Right renal pelvis (tissue), 4 donors: ENCODE measurements at regions not wholly inside any gene's neighbourhood (a gene's known extent, or its start where the extent isn't known, plus 50 kb on each side); places are given as distances from the start of the nearest gene placed in this dataset.

Source experiments
- DNase-seq, 4 donors: peaks; one replicate each; pipeline ENCODE4 v3.0.0-alpha.2; 2013; ENCODE audit warnings: low read depth in 4 of 4, low spot score in 3 of 4, missing footprints in 1 of 4

DNA sequence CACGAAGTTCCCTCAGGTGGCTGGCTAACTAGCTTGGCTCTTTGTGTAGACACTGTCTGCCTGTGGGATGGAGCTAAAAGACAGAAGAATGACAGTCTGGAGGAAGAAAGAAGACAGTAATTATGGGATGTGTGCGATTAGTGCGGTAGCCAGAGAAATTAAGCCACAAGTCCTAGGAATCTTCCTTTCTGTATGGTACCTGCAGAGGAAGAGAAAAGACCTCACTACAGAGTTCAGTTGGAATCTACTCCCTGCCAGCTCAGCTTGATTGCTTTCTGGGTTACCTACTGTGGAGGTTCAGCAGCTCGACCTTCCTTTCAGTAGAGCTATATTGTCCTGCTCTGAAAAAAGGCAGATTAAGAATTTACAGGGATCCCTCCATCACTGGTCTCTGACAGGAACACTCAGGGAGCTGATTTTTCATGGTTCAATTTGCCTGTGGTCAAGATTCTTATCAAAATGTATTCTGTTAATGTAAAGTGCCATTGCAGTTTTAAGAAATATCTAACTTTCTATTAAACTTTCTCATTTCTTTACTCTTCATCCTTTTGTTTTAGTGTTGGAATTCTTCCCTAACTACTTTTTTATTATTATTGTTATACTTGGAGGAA, 187.2 kb downstream of the CENPW start:
- DNase-seq, result no peak

DNA sequence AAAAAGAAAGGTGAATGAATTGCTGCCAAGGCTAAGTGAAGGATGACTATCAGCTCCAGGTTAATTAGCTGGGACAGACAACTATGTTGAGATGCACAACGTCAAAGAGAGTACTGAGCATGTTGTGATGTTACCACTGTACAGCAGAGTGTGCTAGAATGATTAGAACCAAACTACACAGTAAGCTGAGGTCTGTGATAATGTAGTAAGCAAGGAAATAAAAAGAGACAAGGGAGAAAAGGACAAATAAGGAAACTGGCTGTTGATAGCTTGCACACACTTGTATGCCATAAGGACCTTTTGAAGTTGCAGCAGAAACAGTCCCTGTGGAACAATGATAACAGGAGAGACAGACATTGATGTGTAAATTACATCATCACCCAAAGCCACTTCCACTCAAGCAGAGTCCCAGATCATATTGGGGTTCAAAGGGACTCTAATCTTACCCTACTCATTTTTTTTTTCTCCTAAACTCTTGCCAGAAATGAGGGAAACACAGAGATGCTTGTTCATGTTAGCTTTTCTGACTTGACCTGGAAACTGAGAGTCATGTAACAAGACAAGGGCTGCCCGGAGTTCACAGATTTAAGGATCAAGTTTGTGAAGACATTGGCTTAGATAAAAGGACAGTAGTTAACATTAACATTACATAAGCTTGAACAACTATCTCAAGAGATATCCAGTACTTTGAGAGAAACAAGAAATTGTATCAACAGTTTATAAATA, 189.9 kb downstream of the CENPW start:
- no peak for DNase-seq

DNA sequence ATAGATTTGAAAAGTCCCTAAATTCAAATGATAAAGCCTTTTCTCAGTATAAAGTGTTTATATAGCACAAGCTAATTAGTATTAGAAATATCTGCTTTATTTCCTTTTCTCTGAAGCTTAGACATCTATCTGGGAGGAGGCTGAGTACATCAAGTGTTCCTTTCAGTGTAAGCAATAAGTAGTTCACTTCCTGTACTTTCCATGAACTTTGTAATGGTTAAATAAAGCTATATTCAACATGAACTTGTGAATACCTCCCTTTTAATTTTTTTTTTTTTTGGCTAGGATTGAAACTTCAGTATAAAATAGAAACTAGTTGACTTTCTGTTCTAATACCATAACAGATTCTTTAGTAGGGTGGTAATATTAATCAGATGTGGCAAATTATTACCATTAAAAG, 190.9 kb downstream of the CENPW start:
- DNase-seq, result peak in 1 of 4 donors; percentile 10

DNA sequence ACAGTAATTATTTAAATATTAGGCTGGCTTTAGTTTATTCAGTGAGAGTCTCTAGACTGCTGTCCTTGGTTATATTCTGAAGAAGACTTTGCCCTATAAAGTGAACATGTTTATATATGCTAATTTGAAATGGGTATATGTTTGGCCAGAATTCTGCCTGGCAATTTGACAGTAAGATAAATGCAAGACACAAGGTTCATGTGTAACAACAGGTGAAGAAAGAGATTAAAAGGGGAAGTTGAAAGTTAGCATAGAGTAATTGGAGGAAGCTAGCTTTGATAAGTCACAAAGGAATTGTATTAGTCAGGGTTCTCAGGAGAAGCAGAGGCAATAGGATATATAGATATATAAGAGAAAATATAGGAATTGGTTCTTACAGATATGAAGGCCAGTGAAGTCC, 191.4 kb downstream of the CENPW start:
- no peak for DNase-seq

DNA sequence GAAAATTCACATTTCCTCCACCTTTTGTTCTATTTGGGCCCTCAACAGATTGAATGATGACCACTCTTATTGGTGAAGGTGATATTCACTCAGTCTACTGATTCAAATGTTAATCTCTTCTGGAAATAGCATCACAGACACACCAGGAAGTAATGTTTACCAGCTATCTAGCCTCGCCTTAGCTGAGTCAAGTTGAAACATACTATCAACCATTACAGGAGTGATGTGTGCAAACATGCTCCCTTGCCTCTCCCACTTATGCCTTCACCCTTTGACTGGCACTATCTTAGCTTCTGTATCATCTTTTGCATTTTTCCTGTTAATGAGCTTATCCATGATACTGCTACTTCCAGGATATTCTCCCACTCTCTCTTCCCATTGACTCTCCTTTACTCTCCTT, 191.9 kb downstream of the CENPW start:
- no peak for DNase-seq

DNA sequence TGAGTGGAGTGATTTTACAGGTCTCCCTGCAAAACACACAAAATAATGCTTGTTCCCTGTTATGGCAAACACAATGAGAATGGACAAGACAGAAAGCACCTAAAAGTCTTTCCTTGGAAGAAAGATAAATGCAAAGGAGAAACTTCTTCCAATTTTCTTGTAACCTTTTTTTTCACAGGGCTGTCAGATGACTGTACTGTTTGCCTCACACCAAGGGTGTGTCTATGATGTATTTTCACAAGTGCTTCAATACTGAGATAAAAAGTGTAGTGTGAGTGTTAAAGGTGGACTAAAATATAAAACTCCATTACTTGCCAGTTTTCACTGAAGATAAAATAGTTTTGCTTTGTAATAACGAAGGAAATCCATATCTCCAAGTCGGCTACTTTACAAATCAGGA, 194.5 kb downstream of the CENPW start:
- DNase-seq, result no peak

DNA sequence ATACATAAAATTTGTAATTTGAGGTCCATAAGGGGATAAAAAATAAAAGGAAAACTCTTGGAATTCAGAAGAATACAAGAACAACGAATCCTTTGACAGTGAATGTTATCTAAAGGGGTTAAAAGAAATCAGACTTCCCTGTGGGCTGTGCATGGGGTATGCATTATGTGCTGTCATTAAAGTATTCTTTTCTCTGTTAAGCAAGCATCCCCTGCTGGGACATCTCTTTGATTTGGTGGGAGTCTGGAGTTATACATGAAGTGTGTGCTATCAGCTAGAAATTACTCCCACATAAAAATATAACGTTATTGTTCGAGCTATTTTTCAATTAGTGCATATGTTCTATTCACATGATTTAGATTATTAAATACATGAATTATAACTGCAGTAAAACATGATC, 195.2 kb downstream of the CENPW start:
- no peak for DNase-seq

DNA sequence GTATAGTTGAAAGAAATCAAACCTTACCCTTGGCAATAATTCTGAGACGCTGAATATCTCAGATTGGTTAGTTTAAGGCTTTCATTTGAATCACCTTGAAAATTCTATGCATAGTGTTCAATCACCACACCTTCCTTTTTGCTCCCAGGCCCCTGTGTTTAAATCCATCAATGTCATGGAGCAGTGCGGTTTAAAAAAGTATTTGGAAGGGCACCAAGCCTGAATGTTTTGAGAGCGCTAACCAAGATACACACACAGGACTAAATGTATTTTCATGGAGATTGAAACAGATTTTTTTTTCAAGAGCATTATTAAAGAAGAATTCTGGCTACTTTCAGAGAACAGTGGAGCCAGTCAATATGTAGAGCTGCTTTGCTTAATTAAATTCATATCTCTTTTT, 195.7 kb downstream of the CENPW start:
- no peak for DNase-seq

DNA sequence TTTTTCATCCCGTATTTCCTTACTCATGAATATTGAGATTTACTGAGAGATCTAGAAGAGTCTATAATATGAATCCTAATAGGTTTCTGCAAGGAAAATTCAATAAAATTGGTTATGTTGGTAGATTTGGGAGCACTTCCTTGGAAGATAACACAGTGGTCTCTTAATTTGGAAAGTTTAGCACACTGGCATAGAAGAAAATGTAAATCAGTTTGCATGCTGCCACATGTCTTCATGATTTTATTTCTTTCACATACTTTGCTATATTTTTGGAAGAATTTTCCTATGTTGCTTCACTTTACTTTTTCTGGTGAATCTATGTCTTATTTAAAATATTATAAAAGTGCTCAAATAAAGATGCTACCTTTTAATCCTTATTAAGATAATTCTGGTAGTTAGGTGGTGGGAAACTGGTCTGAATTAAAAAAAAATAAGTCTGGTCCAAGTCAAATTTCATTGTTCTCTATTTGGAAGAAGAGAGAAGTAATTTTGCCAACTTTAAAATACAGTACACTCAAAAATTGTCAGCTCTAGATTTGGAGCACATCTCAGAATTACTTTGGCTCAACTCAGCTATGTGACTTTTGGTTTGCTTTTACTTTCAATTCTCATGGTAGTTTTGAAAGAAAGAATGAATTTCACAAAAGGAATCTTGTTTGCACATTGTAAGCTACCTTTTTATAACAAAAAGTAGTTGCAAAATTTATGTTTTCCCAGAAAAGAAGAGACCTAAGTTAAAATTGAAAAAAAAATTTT, 197.3 kb downstream of the CENPW start:
- no peak for DNase-seq

DNA sequence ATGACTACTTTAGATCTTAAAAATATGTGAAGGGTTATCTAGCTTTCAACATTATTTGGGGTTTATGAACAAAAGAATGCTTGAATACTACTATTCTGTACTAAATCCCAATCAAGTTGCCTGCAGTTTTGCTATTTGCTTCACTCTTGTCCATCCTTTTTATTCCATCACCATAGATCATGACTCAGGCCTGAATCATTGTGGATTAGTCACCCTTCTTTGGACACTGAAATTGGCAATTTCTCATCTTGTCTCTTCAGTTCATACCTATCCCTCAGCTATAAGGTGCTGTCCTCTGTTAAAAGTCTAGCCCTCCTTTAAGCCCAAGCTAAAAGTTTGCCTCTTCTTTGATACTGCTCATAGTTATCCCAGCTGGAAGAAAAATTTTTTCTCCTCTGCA, 199.1 kb downstream of the CENPW start:
- DNase-seq, result no peak

DNA sequence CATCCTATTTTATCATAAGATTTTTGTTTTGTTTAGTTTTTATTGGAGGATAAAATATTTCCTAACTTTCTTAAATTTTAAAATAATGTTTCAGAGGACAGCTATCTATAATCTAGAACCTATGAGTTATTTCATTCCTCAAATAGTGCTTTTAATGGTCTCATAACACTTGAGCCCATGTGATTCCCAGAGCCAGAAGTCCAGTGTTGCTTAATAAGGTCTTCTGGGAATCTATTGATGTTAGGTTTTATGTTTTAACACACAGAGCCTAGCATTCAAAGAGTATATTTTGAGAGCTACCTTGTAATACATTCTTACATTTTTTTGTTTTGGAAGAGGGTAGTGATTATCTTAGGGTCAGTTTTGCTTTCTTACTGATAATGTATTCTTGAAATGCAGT, 200.2 kb downstream of the CENPW start:
- no peak for DNase-seq

DNA sequence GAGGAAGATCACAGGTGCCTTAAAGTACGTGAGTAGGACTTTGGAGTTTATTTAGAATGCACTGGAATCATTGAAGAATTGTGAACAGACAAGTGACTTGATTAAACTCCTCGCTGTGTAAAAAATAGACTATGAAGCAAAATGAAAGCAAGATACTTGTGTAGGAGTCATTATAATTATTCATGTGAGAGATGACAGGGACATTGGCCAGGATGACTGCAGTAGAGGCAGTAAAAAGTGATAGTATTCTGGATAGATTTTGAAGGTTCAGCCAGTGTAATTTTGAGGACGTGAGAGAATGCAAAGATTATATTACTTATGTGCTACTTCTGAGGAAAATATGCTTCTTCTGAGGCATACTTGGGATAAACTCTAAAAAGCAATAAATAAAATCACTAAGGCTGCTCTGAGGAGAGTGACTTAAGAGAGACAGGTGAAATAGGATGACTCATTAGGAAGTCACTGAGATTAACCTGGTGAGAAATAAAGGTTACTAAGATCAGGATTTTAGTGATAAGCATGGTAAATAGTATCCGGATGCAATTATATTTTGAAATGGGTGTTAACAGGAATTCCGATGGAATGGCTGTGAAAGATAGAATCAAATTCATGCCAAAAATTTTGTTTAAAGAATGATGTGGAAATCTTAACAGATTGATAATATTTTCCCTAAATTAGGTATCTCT, 202.0 kb downstream of the CENPW start:
- DNase-seq, result no peak

DNA sequence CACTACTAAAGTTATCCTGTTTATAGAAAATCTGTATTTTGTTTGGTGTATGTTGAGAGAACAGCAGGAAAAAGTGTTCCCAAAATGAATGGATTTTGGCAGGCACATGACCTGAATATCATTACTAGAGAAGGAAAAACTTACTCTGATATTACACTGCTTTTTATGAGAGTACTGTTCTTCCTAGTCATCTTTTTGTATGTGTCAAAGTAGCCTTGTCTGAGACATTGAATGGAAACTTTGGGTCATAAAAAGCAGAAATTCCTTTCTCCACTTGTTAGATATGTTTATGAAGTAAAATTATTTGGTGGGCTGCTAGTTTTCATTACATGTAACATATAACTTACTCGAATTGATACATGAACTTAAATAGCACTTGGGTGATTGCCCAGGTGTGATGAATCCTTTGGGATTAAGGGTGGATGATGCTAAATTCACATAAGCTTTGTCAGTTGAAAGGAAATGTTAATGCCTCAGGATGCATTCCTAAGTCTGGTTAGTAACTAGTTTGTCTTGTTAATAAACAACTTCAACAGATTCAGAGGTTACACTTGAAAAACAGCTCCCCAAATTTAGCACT, 206.7 kb downstream of the CENPW start:
- DNase-seq, result no peak

DNA sequence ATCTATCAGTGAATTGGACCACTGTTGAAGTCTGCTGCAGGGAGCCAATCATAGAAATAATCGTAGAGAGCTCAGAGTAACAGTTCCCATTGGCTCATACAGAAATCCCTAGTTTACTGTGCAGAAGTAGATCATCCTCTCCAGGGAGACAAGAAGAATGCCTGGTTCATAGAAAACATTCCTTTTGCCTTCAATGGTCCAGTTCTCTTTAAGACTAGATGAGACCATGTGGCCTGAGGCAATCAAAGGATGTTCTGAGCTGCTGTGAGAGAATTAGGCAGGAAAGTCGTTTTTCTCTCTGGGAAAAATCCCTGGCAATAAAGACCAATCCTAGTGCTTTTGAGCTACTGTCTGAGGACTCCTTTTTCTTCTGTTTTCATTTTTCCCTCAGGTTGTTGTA, 208.4 kb downstream of the CENPW start:
- DNase-seq, result no peak

DNA sequence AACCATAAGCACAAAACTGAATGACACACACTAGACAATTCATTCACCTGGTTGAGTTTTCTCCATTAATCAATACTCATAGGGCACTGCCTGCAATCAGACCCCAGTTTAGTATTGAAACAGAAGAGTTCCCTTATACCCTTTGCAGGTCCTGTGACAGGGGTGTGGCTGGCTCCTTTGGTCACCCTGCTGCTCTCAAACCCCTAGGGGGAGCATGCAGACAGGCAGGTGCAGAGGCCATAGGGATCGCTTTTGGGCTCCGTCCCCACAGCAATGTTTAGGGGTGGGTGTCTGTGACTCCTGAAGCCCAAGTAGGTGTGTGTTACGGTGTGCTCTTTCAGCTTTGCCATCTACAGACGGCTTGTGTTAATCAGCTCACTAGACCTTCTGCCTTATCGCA, 210.4 kb downstream of the CENPW start:
- no peak for DNase-seq

DNA sequence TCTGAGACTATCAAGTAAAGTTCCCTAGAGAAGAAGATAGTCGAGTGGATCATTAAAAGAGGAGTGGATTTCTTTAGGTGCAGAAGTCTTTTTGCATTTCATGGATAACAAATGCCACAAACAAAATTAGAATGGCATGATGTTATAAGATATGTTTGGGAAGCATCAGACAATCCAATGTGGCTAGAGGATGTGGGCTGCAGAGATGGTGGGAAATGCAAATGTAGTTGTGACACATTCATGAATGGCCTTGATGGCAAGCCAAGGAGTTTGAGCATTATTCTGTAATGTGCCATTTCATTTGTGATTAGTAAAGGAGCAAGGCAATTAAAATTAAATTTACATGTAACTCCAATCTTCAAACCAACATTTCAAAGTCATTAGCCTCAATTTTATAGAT, 211.9 kb downstream of the CENPW start:
- DNase-seq, result no peak

DNA sequence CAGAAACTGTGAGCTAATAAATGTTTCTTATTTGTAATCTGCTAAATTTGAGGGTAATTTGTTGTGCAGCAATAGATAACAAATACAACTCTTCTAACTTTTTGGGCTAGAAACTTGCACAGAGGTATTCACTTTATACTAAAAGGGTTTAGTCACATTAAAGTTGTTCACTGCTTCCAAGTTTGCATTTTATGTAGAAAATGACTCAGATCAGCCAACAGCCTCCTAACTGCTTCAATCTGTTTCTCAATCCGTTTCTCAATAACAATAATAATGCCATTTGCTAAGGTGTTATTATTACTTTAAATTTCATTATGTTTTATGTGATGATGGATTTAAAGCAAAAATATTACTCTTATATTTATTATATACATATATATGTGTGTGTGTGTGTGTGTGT, 213.9 kb downstream of the CENPW start:
- DNase-seq, result no peak

DNA sequence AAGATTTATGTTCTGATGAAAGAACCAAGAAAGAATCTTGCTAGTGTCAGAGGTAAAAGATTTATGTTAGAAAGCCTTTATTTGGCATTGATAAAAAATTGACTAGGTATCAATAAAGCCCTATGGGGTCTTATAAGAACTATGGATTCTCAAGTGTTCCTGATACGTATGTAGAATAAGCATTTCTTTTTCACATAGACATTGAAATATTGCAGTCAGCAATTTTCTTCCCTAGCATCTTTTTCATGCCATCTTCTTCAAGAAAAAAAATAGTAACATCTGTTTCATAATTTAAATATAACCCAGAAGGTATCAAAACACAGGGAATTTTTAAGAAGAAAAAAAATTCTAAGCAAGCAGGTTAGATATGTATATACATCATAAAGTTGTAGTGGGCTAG, 230.6 kb downstream of the CENPW start:
- DNase-seq, result no peak

DNA sequence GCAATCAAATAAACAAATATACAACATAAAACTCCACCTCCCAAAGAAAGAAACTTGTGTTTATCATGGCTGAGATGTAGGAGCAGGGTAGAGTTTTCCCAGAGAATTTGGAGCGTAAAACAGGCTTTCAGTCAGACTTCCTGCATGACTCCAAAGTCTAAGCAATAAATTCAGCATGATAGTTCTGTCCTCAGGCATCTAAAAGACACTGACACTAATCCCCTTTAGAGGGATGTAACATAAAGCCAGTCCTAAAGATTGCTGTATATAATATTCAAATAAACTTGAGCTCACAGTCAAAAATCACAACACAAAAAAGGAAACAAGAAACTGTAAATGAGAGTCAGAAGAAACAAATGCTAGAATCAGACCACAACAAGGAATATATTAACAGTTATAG, 234.4 kb downstream of the CENPW start:
- DNase-seq, result no peak

DNA sequence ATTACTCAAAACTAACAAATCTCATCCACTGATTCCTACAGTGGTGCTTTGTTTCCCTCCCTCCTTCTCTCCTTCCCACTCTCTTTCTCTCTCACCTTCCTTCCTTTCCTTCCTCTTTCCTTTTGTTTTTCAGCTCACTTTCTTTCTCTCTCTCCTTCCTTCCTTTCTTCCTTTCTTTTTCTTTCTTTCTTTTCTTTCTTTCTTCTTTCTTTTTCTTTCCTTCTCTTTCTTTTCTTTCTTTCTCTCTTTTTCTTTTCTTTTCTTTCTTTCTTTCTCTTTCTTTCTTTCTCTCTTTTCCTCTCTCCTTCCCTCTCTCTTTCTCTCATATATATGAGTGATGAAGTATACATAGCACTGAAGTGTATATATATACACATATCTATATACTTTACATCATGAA, 241.4 kb downstream of the CENPW start:
- DNase-seq, result no peak

DNA sequence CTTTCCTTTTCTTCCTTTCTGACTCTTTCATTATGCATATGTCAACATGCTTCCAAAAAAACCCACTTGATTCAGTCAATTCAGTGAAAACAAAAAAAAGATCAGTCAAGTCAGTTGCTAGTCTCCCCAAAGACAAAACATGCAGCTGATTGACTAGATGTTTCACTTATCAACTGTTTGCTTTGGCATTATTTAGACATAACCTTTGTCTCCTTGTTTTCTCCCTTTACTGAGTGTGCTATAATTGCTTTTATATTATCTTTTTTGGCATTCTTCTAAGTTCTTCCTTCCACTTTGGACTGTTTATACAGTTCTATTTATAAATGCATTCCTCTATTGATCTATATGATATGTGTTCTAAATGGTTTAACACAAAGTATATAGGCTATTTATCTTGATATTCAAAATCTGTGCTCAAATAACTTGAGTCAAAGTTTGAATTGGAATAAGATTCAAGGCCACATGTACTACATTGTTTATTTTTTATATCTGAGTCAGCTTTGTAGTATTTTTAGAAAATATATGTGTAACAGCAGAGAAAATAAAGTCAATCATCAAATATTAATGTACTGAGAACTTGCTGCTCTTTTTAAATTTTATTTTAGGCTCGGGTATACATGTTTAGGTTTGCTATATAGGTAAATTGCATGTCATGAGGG, 260.5 kb downstream of the CENPW start:
- no peak for DNase-seq
